ENCODE measurements at regions not wholly inside any gene's neighbourhood (a gene's known extent, or its start where the extent isn't known, plus 50 kb on each side); places are given as distances from the start of the nearest gene placed in this dataset.
A peak's percentile ranks its signal among the peaks of the same experiment; 100 is the strongest.
"Not testable (repeated sequence)": the region's sequence is repeated elsewhere in the genome, so short reads cannot be mapped to it uniquely, and the experiment has no call there.

DNA sequence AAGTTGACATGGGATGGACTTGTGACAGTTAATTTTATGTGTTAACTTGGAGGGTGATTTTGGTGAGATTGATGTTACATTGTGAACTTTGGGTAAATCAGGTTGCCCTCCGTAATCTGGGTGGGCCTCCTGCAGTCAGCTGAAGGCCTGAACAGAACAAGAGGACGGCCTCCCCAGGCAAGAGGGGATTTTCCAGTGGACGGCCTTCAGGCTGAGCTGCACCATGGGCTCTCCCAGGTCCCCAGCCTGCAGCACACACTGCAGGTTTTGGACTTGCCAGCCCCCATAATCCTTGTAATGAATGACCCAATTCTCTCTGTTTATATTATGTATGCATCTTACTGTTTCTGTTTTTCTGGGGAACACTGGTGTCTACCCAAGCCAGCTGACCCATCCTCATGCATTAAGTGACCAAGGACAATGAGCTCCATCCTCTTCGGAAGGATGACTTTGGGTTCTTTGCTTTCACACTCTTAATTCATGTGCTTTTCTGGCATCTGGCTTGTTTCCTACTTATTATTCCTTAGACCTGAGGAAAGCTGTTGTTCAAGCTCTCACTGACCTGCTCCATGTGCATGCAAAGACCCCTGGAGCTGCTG is 64.2 kb downstream of the DACT2 start:
- intact Hi-C loops (cut with DNase I) = no loop called here
- DNase-seq = peak in 1 of 42 donors; percentile 4

DNA sequence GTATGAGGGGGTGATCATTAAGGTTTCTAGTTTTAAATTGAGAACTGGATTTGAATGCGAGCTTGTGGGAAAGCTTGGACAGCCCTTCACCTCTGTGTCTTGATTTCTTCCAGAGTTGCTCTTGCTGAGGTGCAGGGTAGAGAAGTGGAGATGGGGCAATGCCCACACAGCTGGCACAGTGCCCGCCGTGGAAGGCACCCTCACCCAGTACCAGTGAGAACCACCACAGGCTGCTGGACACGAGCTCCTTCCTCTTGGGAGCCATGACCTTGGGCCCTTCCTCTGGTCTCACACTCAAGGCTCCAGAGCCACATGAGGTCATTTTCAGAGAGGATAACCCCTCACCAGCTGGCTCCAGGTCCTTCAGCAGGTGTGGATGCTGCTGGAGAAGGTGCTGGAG is 67.3 kb downstream of the DACT2 start:
- peak in 1 of 42 donors; percentile 14 for DNase-seq
- intact Hi-C loops (cut with DNase I) = no loop called here

DNA sequence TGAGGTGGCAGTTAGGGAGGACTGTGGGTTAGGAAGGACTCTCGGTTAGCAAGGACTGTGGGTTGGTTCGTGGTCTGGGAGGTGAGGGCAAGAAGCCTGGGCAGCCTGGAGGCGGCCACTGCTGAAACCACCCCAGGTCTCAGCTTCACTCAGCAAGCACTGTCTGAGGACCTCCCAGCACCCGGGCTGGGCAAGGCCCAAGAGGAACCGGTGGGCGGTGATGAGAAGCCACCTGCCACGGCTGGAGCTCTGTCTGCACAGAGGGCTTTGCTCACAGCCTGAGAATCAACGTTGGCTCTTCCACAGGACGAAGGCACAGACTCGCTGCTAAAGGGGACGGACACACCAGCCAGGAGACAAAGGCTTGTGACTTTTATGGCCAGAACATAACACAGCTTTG is 69.3 kb downstream of the DACT2 start:
- intact Hi-C loops (cut with DNase I) = no loop called here
- peak in 1 of 42 donors; percentile 29 for DNase-seq

DNA sequence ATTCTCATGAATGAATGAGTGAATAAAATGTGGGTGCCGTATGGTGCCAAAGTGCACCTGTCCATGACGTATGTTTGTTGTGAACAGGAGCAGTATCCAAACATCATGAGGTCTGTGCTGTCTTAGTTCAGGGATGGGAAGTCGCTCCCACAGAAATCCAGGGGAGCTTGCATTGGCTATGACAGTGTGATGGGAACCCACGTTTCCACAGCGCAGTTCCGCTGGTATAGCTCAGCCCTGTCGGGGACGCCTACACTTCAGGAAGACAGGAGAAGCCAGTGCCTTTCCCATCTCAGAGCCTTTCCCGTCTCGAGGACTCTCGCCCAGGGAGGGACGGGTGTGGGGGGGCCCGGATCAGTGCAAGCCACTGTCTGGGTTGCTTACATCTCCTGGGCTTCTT is 69.8 kb downstream of the DACT2 start:
- intact Hi-C loops (cut with DNase I) = no loop called here

DNA sequence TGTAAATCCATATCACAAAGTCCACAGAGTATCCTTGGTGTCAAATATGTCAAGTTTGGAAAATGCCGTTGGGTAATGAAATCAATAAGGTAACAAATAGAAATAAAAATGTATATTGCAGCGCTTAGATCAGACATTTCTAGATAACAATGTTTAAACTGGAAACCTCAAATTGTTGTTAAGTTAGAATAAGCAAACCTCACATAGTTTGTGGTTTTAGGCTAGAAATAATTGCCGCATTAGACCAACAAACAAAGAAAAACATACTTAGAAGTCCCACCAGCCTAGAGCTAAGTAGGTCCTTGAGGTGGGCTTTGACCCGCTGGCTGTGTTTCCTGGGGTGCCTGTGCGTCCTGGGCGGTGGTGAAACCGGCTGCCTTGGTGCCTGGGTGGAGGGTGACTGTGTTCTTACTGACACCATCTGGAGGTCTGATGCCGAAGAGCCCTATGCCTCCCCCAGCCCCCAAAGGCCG is 71.4 kb downstream of the DACT2 start:
- peak in 1 of 42 donors; percentile 24 for DNase-seq
- intact Hi-C loops (cut with DNase I) = no loop called here

More for the DNA sequence above, 69.8 kb downstream of the DACT2 start:
- peak in 8 of 42 donors; percentile 32 to 71 (median 40) for DNase-seq

DNA sequence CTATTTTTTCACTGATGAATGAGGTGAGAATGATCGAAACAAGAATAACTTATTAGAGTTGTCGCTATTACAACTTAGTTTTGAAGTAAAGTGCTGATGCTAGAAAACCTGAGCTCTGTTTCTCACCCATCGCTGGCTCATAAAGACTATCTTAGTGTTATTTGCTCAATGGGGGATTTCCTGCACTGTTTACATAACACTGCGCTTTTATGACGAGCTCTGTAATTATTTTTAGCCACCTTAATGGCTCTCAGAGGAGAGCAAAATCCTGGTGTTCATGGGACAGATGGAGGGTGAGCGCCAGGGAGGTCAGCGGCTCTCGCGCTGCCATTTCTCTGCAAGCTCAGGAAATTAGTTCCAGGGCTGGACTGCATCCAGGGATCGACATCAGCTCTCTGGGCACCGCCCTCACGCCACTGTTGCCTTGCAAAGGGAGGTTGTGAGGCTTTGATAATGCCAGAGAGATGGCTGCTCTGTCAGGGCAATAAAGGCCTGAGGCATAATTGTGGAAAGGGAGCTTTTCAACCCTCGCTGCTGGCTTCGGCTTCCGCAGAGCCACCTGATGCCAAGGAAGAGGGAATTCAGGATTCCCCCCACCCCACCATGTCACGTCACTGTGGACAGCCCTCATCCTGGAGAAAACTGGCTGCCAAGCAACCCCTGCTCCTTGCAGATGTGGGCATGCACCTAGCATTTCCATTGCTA is 72.0 kb downstream of the DACT2 start:
- intact Hi-C loops (cut with DNase I) = no loop called here

DNA sequence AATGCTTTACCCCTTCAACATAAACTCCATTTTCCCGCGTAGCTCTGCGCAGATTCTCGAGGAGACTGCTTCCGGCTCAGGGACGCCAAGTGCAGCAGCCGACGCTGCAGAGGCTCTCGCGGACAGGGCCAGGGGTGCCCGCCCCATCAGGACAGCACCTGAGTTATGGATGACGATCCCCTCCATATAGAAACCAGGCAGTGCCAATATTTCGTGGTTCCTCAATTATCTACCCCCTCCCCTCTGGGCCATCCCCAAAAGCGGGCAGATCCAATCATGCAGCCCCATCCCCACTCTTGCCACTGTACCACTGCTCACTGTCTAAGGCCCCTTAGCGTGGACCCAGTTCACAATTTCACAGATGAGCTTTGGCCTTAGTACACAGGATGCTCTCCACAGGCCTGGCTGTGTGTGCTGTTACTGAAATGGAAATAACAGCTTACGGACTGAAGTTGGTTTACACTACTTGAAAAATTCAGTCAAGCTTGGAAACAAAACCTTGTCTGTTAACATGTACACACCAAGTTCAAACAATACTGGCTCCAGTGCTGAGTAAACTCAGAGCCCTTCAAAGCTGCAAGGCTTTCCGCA is 74.5 kb downstream of the DACT2 start:
- peak in 1 of 42 donors; percentile 25 for DNase-seq
- intact Hi-C loops (cut with DNase I) = no loop called here

More for the DNA sequence above, 72.0 kb downstream of the DACT2 start:
- peak in 7 of 42 donors; percentile 21 to 53 (median 33) for DNase-seq

DNA sequence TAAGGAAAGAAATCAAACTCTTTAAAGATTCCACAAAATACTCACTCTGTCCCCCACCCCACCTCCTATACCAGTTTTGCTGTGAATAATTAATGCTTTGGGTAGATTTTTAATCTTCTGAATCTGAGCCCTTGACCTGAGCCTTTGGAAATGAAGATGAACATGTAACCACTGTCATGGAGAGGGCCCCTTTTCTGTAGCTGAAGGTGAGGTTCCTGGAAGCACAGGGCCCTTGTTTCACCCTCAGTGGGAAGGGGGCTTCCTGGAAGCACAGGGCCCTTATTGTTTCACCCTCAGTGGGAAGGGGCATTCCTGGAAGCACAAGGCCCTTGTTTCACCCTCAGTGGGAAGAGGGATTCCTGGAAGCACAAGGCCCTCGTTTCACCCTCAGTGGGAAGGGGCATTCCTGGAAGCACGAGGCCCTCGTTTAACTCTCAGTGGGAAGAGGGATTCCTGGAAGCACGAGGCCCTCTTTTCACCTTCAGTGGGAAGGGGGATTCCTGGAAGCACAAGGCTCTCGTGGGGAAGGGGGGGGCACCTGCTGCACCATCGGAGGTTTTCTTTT is 75.7 kb downstream of the DACT2 start:
- intact Hi-C loops (cut with DNase I) = no loop called here
- DNase-seq = peak in 1 of 42 donors; percentile 32

DNA sequence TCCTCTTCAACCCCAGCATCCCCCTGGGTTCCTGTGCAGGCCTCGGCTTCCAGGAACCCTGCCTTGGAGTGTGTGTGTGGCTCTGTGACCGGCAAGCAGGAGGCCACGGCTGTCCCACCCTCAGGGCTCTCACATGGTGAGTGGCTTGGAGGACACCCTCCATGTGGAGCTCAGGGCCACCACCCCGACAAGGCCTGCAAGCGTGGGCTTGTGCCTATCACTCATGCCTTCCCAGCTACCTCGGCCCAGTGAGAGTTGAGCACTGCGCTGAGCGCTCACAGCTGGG is 76.7 kb downstream of the DACT2 start:
- intact Hi-C loops (cut with DNase I) = no loop called here
- DNase-seq = peak in 1 of 42 donors; percentile 33

DNA sequence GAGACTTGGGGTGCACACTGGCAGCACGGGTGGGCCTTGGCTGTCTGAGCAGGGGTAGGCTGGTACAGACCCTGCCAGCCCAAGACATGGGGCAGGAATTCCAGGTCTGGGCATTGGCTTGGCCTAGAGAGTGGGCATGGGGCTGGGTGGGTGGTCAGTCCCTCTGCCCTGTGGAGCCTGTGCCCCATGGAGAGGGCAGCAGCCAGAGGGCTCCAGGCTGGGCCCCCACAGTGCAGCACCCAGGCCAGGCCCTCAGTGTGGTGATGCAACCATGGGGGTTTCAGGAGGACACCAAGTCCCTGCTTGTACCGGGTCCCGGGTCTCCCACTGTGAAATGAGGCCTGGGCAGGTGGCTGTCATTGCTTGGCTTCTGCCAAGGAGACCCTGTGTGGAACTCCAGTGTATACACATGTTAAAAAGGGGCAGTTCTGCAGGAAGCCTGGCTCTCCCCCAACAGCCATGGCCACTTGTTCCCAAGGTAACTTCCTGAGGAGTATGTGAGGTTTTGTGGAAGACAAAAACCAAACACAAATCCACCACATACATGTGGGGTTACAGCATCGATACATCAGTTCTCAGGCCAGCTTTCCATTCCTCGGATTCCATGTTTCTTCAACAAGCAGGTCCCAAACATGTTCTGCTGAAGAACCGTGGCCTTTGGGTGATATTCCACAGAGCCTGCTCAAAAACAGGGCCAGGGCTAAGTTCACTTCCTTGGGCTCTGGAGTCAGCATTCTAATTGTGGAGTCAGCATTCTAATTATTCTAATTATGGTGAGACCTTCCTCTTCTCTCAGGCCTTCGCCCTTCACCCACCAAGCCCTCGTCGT is 77.3 kb downstream of the DACT2 start:
- peak in 1 of 42 donors; percentile 27 for DNase-seq
- intact Hi-C loops (cut with DNase I) = no loop called here

DNA sequence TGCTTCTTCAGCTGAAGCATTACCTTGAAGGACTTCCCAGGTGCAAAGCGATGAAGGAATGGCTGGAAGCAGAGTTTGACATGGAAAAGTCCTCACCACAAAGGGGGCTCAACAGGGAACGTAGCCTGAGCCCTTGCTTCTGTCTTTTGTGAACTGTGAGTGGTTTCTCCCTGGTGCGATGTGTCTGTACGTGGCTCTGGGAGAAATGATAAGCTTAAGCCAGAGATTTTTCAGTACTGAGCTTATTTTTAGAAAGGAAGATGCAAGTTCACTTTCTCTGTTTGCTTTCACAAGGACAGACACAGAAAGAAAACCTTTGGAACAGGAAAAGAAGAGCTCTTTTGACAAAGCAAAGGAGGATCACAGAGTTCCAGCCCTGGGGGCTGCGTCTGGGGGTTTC is 79.4 kb downstream of the DACT2 start:
- DNase-seq = peak in 1 of 42 donors; percentile 17
- intact Hi-C loops (cut with DNase I) = no loop called here

DNA sequence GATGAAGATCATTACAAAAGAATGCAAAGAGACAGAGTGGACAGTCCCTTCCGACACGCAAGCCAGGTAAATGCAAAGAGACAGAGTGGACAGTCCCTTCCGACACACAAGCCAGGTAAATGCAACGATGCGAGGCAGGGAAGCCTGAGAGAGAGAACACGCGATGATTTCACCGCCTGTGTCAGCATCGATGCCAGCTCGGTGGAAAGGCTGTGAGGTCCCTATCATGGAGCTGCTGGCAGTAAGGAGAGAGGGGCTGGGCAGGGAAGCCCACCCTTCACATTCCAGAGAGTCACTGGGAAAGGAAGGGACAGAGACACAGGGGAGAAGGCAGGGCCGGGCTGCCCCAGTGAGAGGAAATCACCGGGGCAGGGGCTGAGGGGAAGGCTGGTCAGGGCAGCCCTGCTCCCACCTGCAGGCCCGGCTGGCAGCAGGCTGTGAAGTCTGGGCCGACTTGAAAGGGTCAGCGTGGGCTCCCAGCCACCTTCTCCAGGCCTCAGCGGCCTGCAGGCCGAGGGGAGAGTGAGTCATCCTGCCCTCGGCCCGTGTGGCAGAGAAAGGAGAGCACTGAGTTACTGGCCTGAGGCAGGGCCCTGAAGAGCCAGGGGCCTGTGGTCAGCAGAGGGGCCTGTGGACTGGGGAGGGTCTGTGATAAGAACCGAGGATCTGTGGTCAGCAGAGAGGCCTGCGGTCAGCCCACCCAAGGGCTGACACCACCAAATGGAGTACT is 80.4 kb downstream of the DACT2 start:
- intact Hi-C loops (cut with DNase I) = no loop called here
- DNase-seq = peak in 2 of 42 donors; percentile 26 to 55

DNA sequence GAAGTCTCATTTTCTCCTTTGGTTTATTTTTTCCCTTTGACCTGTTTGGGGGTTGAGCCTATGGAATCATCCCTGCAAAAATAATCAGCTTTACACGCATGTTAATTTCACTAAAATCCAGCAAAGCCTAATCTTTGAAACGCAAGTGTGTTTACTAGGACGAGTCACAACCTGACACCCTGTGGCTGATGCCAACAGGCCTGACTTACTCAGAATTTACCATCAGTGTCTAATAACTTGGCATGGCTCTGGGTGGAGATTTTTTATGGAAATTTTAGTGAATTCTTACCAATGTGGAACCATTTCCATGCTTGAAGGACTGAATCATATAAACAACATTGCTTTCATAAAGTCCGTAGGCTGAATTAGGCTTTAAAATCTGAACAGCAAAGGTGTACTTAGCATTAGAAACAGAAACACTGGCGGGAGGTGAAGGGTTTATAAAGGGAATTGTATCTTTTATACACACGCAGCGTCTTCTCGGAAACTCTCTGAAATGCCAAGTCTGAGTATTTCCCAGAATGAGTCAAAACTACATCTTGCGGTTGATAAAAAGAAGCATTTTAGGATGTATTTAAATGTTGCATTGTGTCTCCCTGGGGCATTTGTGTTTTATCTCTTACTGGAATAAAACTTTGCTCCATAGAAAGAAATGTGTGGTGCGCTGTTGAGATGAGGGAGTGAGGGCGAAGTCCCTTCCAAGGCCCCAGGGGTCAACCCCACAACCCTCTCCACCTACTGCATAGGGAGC is 81.2 kb downstream of the DACT2 start:
- DNase-seq = peak in 1 of 42 donors; percentile 12
- intact Hi-C loops (cut with DNase I) = no loop called here

DNA sequence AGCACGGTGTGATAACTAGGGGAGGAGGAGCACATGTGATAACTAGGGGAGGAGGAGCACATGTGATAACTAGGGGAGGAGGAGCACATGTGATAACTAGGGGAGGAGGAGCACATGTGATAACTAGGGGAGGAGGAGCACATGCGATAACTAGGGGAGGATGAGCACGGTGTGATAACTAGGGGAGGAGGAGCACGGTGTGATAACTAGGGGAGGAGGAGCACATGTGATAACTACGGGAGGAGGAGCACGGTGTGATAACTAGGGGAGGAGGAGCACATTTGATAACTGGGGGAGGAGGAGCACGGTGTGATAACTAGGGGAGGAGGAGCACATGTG is 85.7 kb downstream of the DACT2 start:
- intact Hi-C loops (cut with DNase I); DNase-seq: not testable (repeated sequence)

DNA sequence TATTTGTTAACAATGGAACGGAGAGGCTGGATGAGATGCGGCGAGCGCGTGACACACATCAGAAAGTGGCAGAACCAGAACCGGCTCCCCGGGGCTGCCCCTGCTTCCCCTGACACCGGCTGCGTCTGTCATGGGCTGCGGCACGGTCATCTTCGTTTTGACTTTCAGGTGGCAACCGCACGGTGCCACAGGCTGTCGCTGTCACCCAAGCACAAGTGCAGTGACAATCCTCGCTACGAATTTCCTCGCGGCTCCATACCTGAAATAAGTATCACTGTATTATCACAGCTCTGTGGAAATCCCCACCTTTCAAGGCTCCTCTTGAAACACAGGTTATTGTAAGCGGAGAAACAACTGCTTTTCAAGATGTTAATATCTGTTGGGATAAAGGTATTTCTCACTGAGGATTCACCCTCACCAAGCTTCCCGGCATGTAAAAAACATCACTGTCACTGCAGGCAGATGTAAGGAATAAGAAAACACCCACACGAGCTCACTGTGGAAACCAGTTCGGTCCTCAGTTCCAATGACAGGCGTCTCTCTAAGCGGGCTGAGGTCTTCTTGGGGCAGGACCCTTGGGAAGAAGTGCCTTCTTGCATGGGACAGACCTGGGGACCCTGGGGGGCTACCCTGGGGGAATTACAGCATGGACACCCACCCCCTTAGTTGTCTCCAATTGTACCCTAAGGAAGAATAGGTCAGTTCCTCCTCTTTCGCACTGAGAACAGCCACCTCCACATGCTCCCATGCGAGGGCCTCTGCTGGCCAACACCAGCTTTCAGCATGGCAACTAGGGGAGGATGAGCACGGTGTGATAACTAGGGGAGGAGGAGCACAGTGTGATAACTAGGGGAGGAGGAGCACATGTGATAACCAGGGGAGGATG is 86.3 kb downstream of the DACT2 start:
- intact Hi-C loops (cut with DNase I) = no loop called here
- peak in 30 of 42 donors; percentile 11 to 76 (median 44) for DNase-seq

DNA sequence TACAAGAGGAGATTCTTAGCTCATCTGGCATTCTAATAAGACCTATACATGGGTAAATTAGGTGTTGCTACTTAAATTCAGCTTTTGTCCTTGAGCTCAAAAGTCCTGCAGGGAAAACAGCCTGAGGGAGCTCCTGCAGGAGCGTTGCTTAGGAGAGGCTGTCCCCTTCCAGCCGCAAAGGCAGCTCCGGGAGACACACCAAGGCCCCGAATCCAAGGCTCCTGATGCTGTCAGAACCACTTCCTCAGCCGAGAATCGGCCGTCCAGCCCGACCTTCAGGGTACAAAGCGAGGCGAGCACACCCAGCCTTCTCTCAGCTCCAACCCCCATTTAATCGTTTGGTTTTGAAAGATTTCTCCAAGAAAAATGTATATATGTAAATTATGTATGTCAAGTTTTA is 87.0 kb downstream of the DACT2 start:
- intact Hi-C loops (cut with DNase I) = no loop called here
- peak in 3 of 42 donors; percentile 30 to 36 (median 35) for DNase-seq

DNA sequence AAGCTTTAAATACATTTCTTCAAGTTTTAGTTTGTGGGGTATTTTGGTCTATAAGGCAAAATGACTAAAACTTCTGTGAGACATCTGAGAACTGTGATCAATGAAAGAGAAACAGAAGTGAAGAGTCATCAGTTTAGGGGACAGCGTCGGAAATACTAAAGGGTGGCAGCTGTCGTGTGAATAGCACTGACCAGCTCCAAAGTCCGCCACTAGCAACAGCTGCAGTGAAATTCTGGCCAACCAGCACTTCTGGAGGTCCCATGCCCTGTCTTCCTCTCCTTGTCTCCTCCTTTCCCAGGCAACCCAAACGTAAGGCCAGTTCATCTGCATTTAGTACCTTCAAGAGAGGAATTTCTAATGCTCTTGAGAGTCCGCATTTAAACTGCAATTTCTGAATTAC is 87.5 kb downstream of the DACT2 start:
- intact Hi-C loops (cut with DNase I) = no loop called here
- peak in 4 of 42 donors; percentile 26 to 44 (median 32) for DNase-seq

All from head of caudate nucleus (tissue), 42 donors.